ENCODE measurements at regions not wholly inside any gene's neighbourhood (a gene's known extent, or its start where the extent isn't known, plus 50 kb on each side); places are given as distances from the start of the nearest gene placed in this dataset.

- no peak for TF ChIP-seq POLR2AphosphoS5 (IDR thresholded peaks at IDR 0.05)
- TF ChIP-seq CTCF (IDR thresholded peaks at IDR 0.05) = no peak
- no peak for TF ChIP-seq POLR2A (IDR thresholded peaks at IDR 0.05; ENCODE audit: low read depth)
- no peak for TF ChIP-seq EP300 (IDR thresholded peaks at IDR 0.05)
Measured at GRCh38 chr2:7098816-7099215, 181.6 kb downstream of the RNF144A start.

Data from esophagus muscularis mucosa (tissue), 4 donors.